22Rv1 (cell line): ENCODE measurements at regions not wholly inside any gene's neighbourhood (a gene's known extent, or its start where the extent isn't known, plus 50 kb on each side); places are given as distances from the start of the nearest gene placed in this dataset.

Source experiments
- H3K27ac ChIP-seq: fragments of 450-650 bp; 2 replicates; pipeline ENCODE4 v1.5.1; 2017
- CTCF ChIP-seq: fragments of 450-650 bp; IDR thresholded peaks from 2 replicates; pipeline ENCODE4 v1.5.1; 2017; ENCODE audit warnings: mild to moderate bottlenecking
- ZFX ChIP-seq: fragments of 450-650 bp; IDR thresholded peaks from 2 replicates; pipeline ENCODE4 v1.6.1; 2017; ENCODE audit warnings: antibody characterized with exemption, borderline replicate concordance

GRCh38 chr18:77755187-77755586, 505.5 kb downstream of the GALR1 start:
- TF ChIP-seq ZFX (no peak), CTCF (no peak)
- no peak overlapping the region for H3K27ac ChIP-seq

- TF ChIP-seq ZFX (no peak), CTCF (no peak)
- H3K27ac ChIP-seq, result no peak overlapping the region
Measured at GRCh38 chr18:77761332-77761731, 511.7 kb downstream of the GALR1 start.

- H3K27ac ChIP-seq, result no peak overlapping the region
- TF ChIP-seq ZFX, result no peak
- no peak for TF ChIP-seq CTCF
Measured at GRCh38 chr18:77762014-77762413, 512.4 kb downstream of the GALR1 start.

- TF ChIP-seq ZFX (no peak), CTCF (no peak)
- H3K27ac ChIP-seq, result no peak overlapping the region
Measured at GRCh38 chr18:77762642-77763041, 513.0 kb downstream of the GALR1 start.

GRCh38 chr18:77763530-77764145, 514.0 kb downstream of the GALR1 start:
- H3K27ac ChIP-seq, result no peak overlapping the region
- TF ChIP-seq ZFX, result no peak
- TF ChIP-seq CTCF, result no peak

GRCh38 chr18:77765468-77765867, 515.8 kb downstream of the GALR1 start:
- TF ChIP-seq CTCF, result peak; percentile 72
- TF ChIP-seq ZFX, result no peak

GRCh38 chr18:77766421-77766820, 516.8 kb downstream of the GALR1 start:
- TF ChIP-seq CTCF (no peak), ZFX (no peak)
- H3K27ac ChIP-seq, result no peak overlapping the region

More at GRCh38 chr18:77765468-77765867, 515.8 kb downstream of the GALR1 start:
- no peak overlapping the region for H3K27ac ChIP-seq
